ENCODE measurements at regions not wholly inside any gene's neighbourhood (a gene's known extent, or its start where the extent isn't known, plus 50 kb on each side); places are given as distances from the start of the nearest gene placed in this dataset.
A peak's percentile ranks its signal among the peaks of the same experiment; 100 is the strongest.

- H3K4me1 ChIP-seq: peaks cover 3 to 23% of the 10 kb centered on the region in 2 donors
- intact Hi-C loops (cut with DNase I; ENCODE audit: low total_unique reads): no loop called here
These were observed 57.5 kb upstream of the IFFO2 start for GRCh38 chr1:19013826-19014548.

DNA sequence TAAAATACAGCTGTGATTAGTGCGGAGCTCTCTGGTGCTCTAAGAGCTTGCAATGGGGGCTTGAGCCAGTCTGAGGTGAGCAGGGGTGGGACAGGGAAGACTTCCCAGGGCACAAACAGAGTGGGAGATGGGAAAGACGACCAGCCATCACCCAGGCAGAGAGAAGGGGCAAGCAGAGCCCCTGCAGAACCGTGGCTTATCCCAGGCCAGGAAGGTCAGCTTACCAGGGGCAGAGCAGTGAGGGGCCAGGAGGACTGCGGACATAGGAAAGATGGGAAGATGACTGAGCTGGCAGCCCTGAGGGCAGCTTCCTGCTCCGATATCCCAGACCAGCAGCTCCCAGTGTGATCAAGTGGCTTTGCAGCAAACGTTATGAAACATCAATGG, 55.4 kb upstream of the IFFO2 start:
- peak in 1 of 2 donors; percentile 19 for DNase-seq (ENCODE audit: low spot score in 2 of 2)
- intact Hi-C loops (cut with DNase I; ENCODE audit: low total_unique reads): no loop called here
- Histone ChIP-seq H3K27ac (peak overlapping the region; percentile 95 to 96), H3K4me3 (no peak overlapping the region), H3K36me3 (no peaks in the 10 kb centered on the region), H3K4me1 (peaks cover 3 to 23% of the 10 kb centered on the region in 2 donors), H3K27me3 (no peaks in the 10 kb centered on the region), H3K9me3 (no peaks in the 10 kb centered on the region)
- TF ChIP-seq POLR2AphosphoS5 (IDR thresholded peaks at IDR 0.05) (no peak), CTCF (IDR thresholded peaks at IDR 0.05) (no peak)

More at GRCh38 chr1:19013826-19014548, 57.5 kb upstream of the IFFO2 start:
- DNase-seq (ENCODE audit: low spot score in 2 of 2): peak in 1 of 2 donors; percentile 15
- H3K36me3 ChIP-seq: no peaks in the 10 kb centered on the region
- no peaks in the 10 kb centered on the region for H3K9me3 ChIP-seq
- H3K4me3 ChIP-seq: no peak overlapping the region
- TF ChIP-seq POLR2A (IDR thresholded peaks at IDR 0.05) (no peak), POLR2AphosphoS5 (IDR thresholded peaks at IDR 0.05) (no peak), CTCF (IDR thresholded peaks at IDR 0.05) (no peak)
- H3K27me3 ChIP-seq: no peaks in the 10 kb centered on the region
- H3K27ac ChIP-seq: peak overlapping the region in 1 of 2 donors; percentile 6

DNA sequence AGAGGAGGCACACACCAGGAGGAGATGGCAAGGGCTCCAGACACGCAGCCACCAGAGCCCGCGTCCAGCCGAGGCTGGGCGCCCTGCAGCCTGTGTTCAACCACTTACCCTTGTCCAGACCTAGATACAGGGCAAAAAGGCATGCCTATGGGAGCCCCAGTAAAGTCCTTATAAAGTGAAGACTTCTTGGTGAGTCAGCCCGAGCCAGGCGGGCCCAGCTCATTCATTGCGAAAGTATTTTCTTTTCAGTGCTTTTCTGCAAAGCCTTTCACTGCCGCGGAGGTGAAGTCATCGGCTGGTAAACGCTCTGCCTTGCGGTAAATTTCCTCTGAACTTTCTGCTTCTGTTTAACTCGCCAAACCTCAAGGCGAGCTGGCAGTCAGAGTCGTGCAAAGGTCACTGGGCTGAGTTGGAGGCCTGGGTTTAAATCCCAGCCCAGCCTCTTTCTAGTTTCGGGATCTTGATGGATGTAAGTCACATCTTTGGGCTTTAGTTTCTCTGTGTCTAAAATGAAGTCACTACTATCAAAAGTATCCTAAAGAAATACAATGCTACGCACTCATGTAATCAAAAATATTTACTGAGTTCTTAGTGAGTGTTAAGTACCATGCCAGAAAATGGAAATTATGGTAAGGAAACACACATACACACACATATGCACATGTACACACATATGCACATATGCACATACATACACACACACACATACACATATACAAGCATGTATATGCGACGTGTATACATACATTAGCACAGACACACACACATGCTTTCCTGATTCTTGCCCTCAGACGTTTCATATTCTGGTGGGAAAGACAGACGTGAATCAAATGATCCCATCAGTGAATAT, 54.7 kb upstream of the IFFO2 start:
- intact Hi-C loops (cut with DNase I; ENCODE audit: low total_unique reads): no loop called here
- Histone ChIP-seq H3K4me3 (peak overlapping the region in 1 of 3 donors; percentile 34), H3K9me3 (no peaks in the 10 kb centered on the region), H3K27ac (peak overlapping the region; percentile 95 to 96), H3K27me3 (no peaks in the 10 kb centered on the region), H3K36me3 (no peaks in the 10 kb centered on the region), H3K4me1 (peaks cover 3 to 23% of the 10 kb centered on the region in 2 donors)
- peak; percentile 83 to 94 for DNase-seq (ENCODE audit: low spot score in 2 of 2)
- no peak for TF ChIP-seq CTCF (IDR thresholded peaks at IDR 0.05)
- TF ChIP-seq POLR2AphosphoS5 (IDR thresholded peaks at IDR 0.05): peak; percentile 33 to 72 (median 71)
- peak; percentile 28 for TF ChIP-seq POLR2A (IDR thresholded peaks at IDR 0.05)

DNA sequence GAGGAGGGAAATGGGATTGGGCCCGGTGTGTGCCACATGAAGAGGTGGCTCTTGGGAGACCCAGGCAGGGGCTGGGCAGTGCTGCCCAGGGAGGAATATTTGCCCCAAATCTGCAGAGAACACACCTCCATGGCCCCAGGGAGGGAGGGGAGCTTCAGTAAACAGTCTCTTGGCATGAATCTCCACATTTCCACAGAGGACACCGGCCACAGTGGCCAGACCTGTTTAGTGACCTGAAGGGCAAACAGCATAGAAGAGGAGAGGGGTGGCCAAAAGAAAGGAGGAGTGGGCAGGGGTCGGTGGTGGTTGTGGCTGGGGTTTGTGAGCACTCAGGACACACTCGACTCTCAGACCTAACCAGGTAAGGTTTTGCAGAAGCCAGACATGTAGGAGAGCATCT, 54.0 kb upstream of the IFFO2 start:
- intact Hi-C loops (cut with DNase I; ENCODE audit: low total_unique reads): no loop called here
- TF ChIP-seq POLR2AphosphoS5 (IDR thresholded peaks at IDR 0.05) (no peak), CTCF (IDR thresholded peaks at IDR 0.05) (no peak), POLR2A (IDR thresholded peaks at IDR 0.05) (no peak)
- peak in 1 of 2 donors; percentile 71 for DNase-seq (ENCODE audit: low spot score in 2 of 2)
- Histone ChIP-seq H3K27ac (peak overlapping the region; percentile 95 to 96), H3K27me3 (no peaks in the 10 kb centered on the region), H3K36me3 (no peaks in the 10 kb centered on the region), H3K9me3 (no peaks in the 10 kb centered on the region), H3K4me3 (peak overlapping the region in 1 of 3 donors; percentile 34), H3K4me1 (peaks cover 3 to 23% of the 10 kb centered on the region in 2 donors)

- peaks cover 3 to 23% of the 10 kb centered on the region in 2 donors for H3K4me1 ChIP-seq
- no peaks in the 10 kb centered on the region for H3K36me3 ChIP-seq
- no peak overlapping the region for H3K4me3 ChIP-seq
- no peaks in the 10 kb centered on the region for H3K9me3 ChIP-seq
- peak in 1 of 2 donors; percentile 76 for DNase-seq (ENCODE audit: low spot score in 2 of 2)
- intact Hi-C loops (cut with DNase I; ENCODE audit: low total_unique reads): no loop called here
- peak overlapping the region; percentile 95 to 96 for H3K27ac ChIP-seq
- no peaks in the 10 kb centered on the region for H3K27me3 ChIP-seq
- TF ChIP-seq POLR2A (IDR thresholded peaks at IDR 0.05) (no peak), CTCF (IDR thresholded peaks at IDR 0.05) (no peak), POLR2AphosphoS5 (IDR thresholded peaks at IDR 0.05) (peak in 2 of 3 donors; percentile 17 to 53)
These were observed 53.4 kb upstream of the IFFO2 start for GRCh38 chr1:19009882-19010321.
